Liver (tissue), 7 donors: ENCODE measurements at regions not wholly inside any gene's neighbourhood (a gene's known extent, or its start where the extent isn't known, plus 50 kb on each side); places are given as distances from the start of the nearest gene placed in this dataset.
A peak's percentile ranks its signal among the peaks of the same experiment; 100 is the strongest.

Experiments
- DNase-seq: peaks from one replicate; pipeline ENCODE4 v3.0.0-alpha.2; 2017; ENCODE audit warnings: low spot score
- H3K27ac ChIP-seq, 2 donors: one replicate each; pipeline ENCODE4 v1.7.0; 2013; ENCODE audit warnings: inconsistent platforms in 2 of 2, low read length in 2 of 2, control low read depth in 1 of 2, low read depth in 1 of 2, mild to moderate bottlenecking in 1 of 2
- H3K27me3 ChIP-seq, 4 donors: one replicate each; pipeline versions ENCODE4 v1.6.1 to v1.7.0; 2013; ENCODE audit warnings: low read length in 3 of 4, inconsistent platforms in 1 of 4, mild to moderate bottlenecking in 1 of 4, moderate library complexity in 1 of 4; ENCODE audit not compliant: control insufficient read depth in 4 of 4, insufficient read depth in 4 of 4
- H3K36me3 ChIP-seq, 4 donors: one replicate each; pipeline versions ENCODE4 v1.6.1 to v1.7.0; 2013; ENCODE audit warnings: low read length in 3 of 4, mild to moderate bottlenecking in 3 of 4, low read depth in 1 of 4, moderate library complexity in 1 of 4; ENCODE audit not compliant: control insufficient read depth in 4 of 4, insufficient read depth in 3 of 4
- H3K4me1 ChIP-seq, 4 donors: one replicate each; pipeline versions ENCODE4 v1.6.1 to v1.7.0; 2013; ENCODE audit warnings: low read length in 3 of 4, mild to moderate bottlenecking in 3 of 4, moderate library complexity in 1 of 4; ENCODE audit not compliant: control insufficient read depth in 4 of 4, insufficient read depth in 4 of 4
- H3K4me3 ChIP-seq, 3 donors: one replicate each; pipeline versions ENCODE4 v1.6.1 to v1.7.0; 2013; ENCODE audit warnings: low read length in 3 of 3, control low read depth in 1 of 3, low read depth in 1 of 3, mild to moderate bottlenecking in 1 of 3
- H3K9ac ChIP-seq, 2 donors: one replicate each; pipeline ENCODE4 v1.7.0; 2013; ENCODE audit warnings: low read length in 2 of 2, mild to moderate bottlenecking in 2 of 2, moderate library complexity in 2 of 2, control low read depth in 1 of 2, low read depth in 1 of 2
- H3K9me3 ChIP-seq, 4 donors: one replicate each; pipeline versions ENCODE4 v1.6.1 to v1.7.0; 2013; ENCODE audit warnings: low read length in 3 of 4; ENCODE audit not compliant: control insufficient read depth in 4 of 4
- FOXA1 ChIP-seq: IDR thresholded peaks from 2 replicates; pipeline ENCODE4 v1.6.1; 2016; ENCODE audit warnings: antibody characterized with exemption
- GABPA ChIP-seq, 2 donors: IDR thresholded peaks in 1 of 2; conservative IDR thresholded peaks in 1 of 2; 2 replicates each; pipeline ENCODE4 v1.6.1; 2016; ENCODE audit warnings: antibody characterized with exemption in 2 of 2, mild to moderate bottlenecking in 1 of 2, moderate library complexity in 1 of 2
- JUND ChIP-seq, 2 donors: IDR thresholded peaks; 2 replicates each; pipeline ENCODE4 v1.6.1; 2016; ENCODE audit warnings: antibody characterized with exemption in 2 of 2
- MAX ChIP-seq: IDR thresholded peaks from 2 replicates; pipeline ENCODE4 v1.6.1; 2016; ENCODE audit warnings: antibody characterized with exemption
- NR2F2 ChIP-seq: IDR thresholded peaks from 2 replicates; pipeline ENCODE4 v1.6.1; 2016; ENCODE audit warnings: antibody characterized with exemption
- RAD21 ChIP-seq, 2 donors: IDR thresholded peaks; 2 replicates each; pipeline ENCODE4 v1.6.1; 2016; ENCODE audit warnings: antibody characterized with exemption in 2 of 2, mild to moderate bottlenecking in 2 of 2
- REST ChIP-seq: IDR thresholded peaks from 2 replicates; pipeline ENCODE4 v1.6.1; 2016; ENCODE audit warnings: antibody characterized with exemption, mild to moderate bottlenecking
- SP1 ChIP-seq: IDR thresholded peaks from 2 replicates; pipeline ENCODE4 v1.6.1; 2018; ENCODE audit warnings: antibody characterized with exemption, mild to moderate bottlenecking
- YY1 ChIP-seq: IDR thresholded peaks from 2 replicates; pipeline ENCODE4 v1.6.1; 2016; ENCODE audit warnings: antibody characterized with exemption, mild to moderate bottlenecking
- ZBTB33 ChIP-seq: IDR thresholded peaks from 2 replicates; pipeline ENCODE4 v1.6.1; 2016; ENCODE audit warnings: antibody characterized with exemption
- WGBS: extraction: QIAGEN DNeasy Blood & Tissue Kit; methylation state at CpG from one replicate; pipeline ENCODE4 v1.1.7; 2013; 5-methylcytosine and 5-hydroxymethylcytosine counted together
- donor health status: healthy.
- donor health status: healthy.
- donor health status: healthy.
- donor health status: healthy.

- Histone ChIP-seq H3K4me3 (peak overlapping the region; percentile 59 to 99 (median 86)), H3K9ac (peak overlapping the region in 1 of 2 donors; percentile 38), H3K36me3 (peaks cover 0 to 2% (median 0%) of the 10 kb centered on the region in 4 donors), H3K4me1 (peaks cover 5 to 16% (median 15%) of the 10 kb centered on the region in 4 donors), H3K9me3 (no peaks in the 10 kb centered on the region), H3K27me3 (no peaks in the 10 kb centered on the region), H3K27ac (peak overlapping the region in 1 of 2 donors; percentile 88)
- TF ChIP-seq GABPA (IDR thresholded peaks at IDR 0.05 in 1 of 2, conservative IDR thresholded peaks at IDR 0.05 in 1 of 2) (no peak), SP1 (no peak), YY1 (no peak), FOXA1 (no peak), MAX (no peak), REST (no peak), NR2F2 (no peak), JUND (IDR thresholded peaks at IDR 0.05) (no peak)
- DNase-seq: no peak
- 22% methylated on average over 6 of the region's 6 CpGs for WGBS
Measured at GRCh38 chr19:27792576-27793127, 1420.3 kb downstream of the UQCRFS1 start.

- whole genome bisulfite sequencing: 85% methylated on average over 10 of the region's 10 CpGs
- Histone ChIP-seq H3K4me3 (no peak overlapping the region), H3K9ac (no peak overlapping the region), H3K9me3 (peaks cover 0 to 4% (median 0%) of the 10 kb centered on the region in 4 donors), H3K4me1 (no peaks in the 10 kb centered on the region), H3K27me3 (no peaks in the 10 kb centered on the region), H3K36me3 (peaks cover 0 to 2% (median under 1%) of the 10 kb centered on the region in 4 donors), H3K27ac (no peak overlapping the region)
- no peak for DNase-seq
- TF ChIP-seq RAD21 (IDR thresholded peaks at IDR 0.05): no peak
- no peak for TF ChIP-seq GABPA (IDR thresholded peaks at IDR 0.05 in 1 of 2, conservative IDR thresholded peaks at IDR 0.05 in 1 of 2)
- TF ChIP-seq FOXA1: no peak
- no peak for TF ChIP-seq ZBTB33
- TF ChIP-seq REST: no peak
- TF ChIP-seq NR2F2: no peak
- no peak for TF ChIP-seq MAX
Measured at GRCh38 chr19:27780367-27781075, 1432.4 kb downstream of the UQCRFS1 start.
